ENCODE measurements at regions not wholly inside any gene's neighbourhood (a gene's known extent, or its start where the extent isn't known, plus 50 kb on each side); places are given as distances from the start of the nearest gene placed in this dataset.
"Not testable (repeated sequence)": the region's sequence is repeated elsewhere in the genome, so short reads cannot be mapped to it uniquely, and the experiment has no call there.

- Histone ChIP-seq H3K79me2 (ENCODE audit: control insufficient read depth, low read length) (no peaks in the 10 kb centered on the region), H4K20me1 (ENCODE audit: control insufficient read depth, insufficient read depth, low read depth, low read length) (no peaks in the 10 kb centered on the region), H3K4me1 (ENCODE audit: control insufficient read depth, low read length) (no peaks in the 10 kb centered on the region), H3F3A (ENCODE audit: control insufficient read depth, insufficient read depth) (no peaks in the 10 kb centered on the region), H3K27me3 (ENCODE audit: control insufficient read depth, low read length) (no peaks in the 10 kb centered on the region), H3K9me3 (ENCODE audit: control insufficient read depth, insufficient read depth, low read length) (no peaks in the 10 kb centered on the region), H3K4me3 (ENCODE audit: low read length) (no peak overlapping the region), H3K27ac (ENCODE audit: low read depth, low read length) (no peak overlapping the region), H3K9me2 (replicated peaks; ENCODE audit: control insufficient read depth, low read length) (no peaks in the 10 kb centered on the region), H3K36me3 (ENCODE audit: control insufficient read depth, low read length) (no peaks in the 10 kb centered on the region), H3K4me2 (ENCODE audit: low read length) (no peak overlapping the region)
- TF ChIP-seq, protein P1, sequence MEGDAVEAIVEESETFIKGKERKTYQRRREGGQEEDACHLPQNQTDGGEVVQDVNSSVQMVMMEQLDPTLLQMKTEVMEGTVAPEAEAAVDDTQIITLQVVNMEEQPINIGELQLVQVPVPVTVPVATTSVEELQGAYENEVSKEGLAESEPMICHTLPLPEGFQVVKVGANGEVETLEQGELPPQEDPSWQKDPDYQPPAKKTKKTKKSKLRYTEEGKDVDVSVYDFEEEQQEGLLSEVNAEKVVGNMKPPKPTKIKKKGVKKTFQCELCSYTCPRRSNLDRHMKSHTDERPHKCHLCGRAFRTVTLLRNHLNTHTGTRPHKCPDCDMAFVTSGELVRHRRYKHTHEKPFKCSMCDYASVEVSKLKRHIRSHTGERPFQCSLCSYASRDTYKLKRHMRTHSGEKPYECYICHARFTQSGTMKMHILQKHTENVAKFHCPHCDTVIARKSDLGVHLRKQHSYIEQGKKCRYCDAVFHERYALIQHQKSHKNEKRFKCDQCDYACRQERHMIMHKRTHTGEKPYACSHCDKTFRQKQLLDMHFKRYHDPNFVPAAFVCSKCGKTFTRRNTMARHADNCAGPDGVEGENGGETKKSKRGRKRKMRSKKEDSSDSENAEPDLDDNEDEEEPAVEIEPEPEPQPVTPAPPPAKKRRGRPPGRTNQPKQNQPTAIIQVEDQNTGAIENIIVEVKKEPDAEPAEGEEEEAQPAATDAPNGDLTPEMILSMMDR (IDR thresholded peaks at IDR 0.05; ENCODE audit: low read depth, low read length, poor library complexity, severe bottlenecking), result no peak
- TF ChIP-seq EZH2phosphoT487 (IDR thresholded peaks at IDR 0.05; ENCODE audit: borderline replicate concordance, low read length), result no peak
Observed at GRCh38 chrX:95536111-95536510, 1148.5 kb upstream of the DIAPH2 start.

- Histone ChIP-seq H3K4me2 (ENCODE audit: low read length) (no peak overlapping the region), H3K9me3 (ENCODE audit: control insufficient read depth, insufficient read depth, low read length) (no peaks in the 10 kb centered on the region), H4K20me1 (ENCODE audit: control insufficient read depth, insufficient read depth, low read depth, low read length) (no peaks in the 10 kb centered on the region), H3K27me3 (ENCODE audit: control insufficient read depth, low read length) (no peaks in the 10 kb centered on the region), H3K36me3 (ENCODE audit: control insufficient read depth, low read length) (no peaks in the 10 kb centered on the region), H3F3A (ENCODE audit: control insufficient read depth, insufficient read depth) (no peaks in the 10 kb centered on the region), H3K4me3 (ENCODE audit: low read length) (no peak overlapping the region), H3K4me1 (ENCODE audit: control insufficient read depth, low read length) (no peaks in the 10 kb centered on the region), H3K79me2 (ENCODE audit: control insufficient read depth, low read length) (no peaks in the 10 kb centered on the region), H3K27ac (ENCODE audit: low read depth, low read length) (no peak overlapping the region), H3K9me2 (replicated peaks; ENCODE audit: control insufficient read depth, low read length) (no peaks in the 10 kb centered on the region)
- TF ChIP-seq, protein P1 (IDR thresholded peaks at IDR 0.05; ENCODE audit: low read depth, low read length, poor library complexity, severe bottlenecking), result no peak
- TF ChIP-seq EZH2phosphoT487 (IDR thresholded peaks at IDR 0.05; ENCODE audit: borderline replicate concordance, low read length), result no peak
Observed at GRCh38 chrX:95536661-95537060, 1148.0 kb upstream of the DIAPH2 start.

DNA sequence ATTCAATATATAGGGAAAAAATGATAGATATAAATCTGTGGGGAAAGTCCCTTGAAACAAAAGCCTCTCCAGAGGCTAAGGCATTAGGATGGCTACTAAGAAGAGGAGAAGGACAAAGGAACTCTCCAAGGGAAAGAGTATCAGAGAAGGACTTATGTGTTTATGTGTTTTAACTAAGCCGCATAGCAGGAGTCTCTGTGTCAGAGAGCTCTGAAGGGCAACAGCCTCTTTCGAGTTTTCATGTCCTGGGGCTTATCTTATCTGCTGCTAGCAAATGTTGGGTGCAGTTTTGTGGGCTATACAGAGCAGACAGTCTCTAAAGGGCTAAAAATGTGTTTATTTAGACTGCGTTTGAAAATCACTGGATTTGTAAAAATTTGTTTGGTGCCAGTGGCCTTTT is 1145.6 kb upstream of the DIAPH2 start:
- Histone ChIP-seq H3K27me3 (ENCODE audit: control insufficient read depth, low read length) (no peaks in the 10 kb centered on the region), H3K4me2 (ENCODE audit: low read length) (no peak overlapping the region), H3K4me3 (ENCODE audit: low read length) (no peak overlapping the region), H3K9me3 (ENCODE audit: control insufficient read depth, insufficient read depth, low read length) (no peaks in the 10 kb centered on the region), H4K20me1 (ENCODE audit: control insufficient read depth, insufficient read depth, low read depth, low read length) (no peaks in the 10 kb centered on the region), H3K36me3 (ENCODE audit: control insufficient read depth, low read length) (no peaks in the 10 kb centered on the region), H3K27ac (ENCODE audit: low read depth, low read length) (no peak overlapping the region), H3K79me2 (ENCODE audit: control insufficient read depth, low read length) (no peaks in the 10 kb centered on the region), H3K4me1 (ENCODE audit: control insufficient read depth, low read length) (no peaks in the 10 kb centered on the region), H3F3A (ENCODE audit: control insufficient read depth, insufficient read depth) (no peaks in the 10 kb centered on the region), H3K9me2 (replicated peaks; ENCODE audit: control insufficient read depth, low read length) (no peaks in the 10 kb centered on the region)
- TF ChIP-seq, protein P1 (IDR thresholded peaks at IDR 0.05; ENCODE audit: low read depth, low read length, poor library complexity, severe bottlenecking), result no peak
- TF ChIP-seq EZH2phosphoT487 (IDR thresholded peaks at IDR 0.05; ENCODE audit: borderline replicate concordance, low read length), result no peak

GRCh38 chrX:95549552-95549951 is 1135.1 kb upstream of the DIAPH2 start:
- not testable (repeated sequence) for H3K36me3 ChIP-seq (ENCODE audit: control insufficient read depth, low read length); H3K27me3 ChIP-seq (ENCODE audit: control insufficient read depth, low read length); H3F3A ChIP-seq (ENCODE audit: control insufficient read depth, insufficient read depth); H3K27ac ChIP-seq (ENCODE audit: low read depth, low read length); H3K9me3 ChIP-seq (ENCODE audit: control insufficient read depth, insufficient read depth, low read length); H3K4me3 ChIP-seq (ENCODE audit: low read length); H3K9me2 ChIP-seq (replicated peaks; ENCODE audit: control insufficient read depth, low read length); H3K4me2 ChIP-seq (ENCODE audit: low read length); H3K4me1 ChIP-seq (ENCODE audit: control insufficient read depth, low read length); H3K79me2 ChIP-seq (ENCODE audit: control insufficient read depth, low read length); H4K20me1 ChIP-seq (ENCODE audit: control insufficient read depth, insufficient read depth, low read depth, low read length)

All from DOHH2 (cell line).